Fibroblast of pulmonary artery (primary cell): ENCODE measurements at regions not wholly inside any gene's neighbourhood (a gene's known extent, or its start where the extent isn't known, plus 50 kb on each side); places are given as distances from the start of the nearest gene placed in this dataset.

Source experiments
- DNase-seq: peaks from one replicate; pipeline ENCODE4 v3.0.0-alpha.2; 2010; ENCODE audit warnings: low read depth
- H3K4me3 ChIP-seq: replicated peaks from 2 replicates; pipeline ENCODE4 v1.5.1; 2011; ENCODE audit warnings: low read depth, mild to moderate bottlenecking, control low read depth, low read length, moderate library complexity
- TF ChIP-seq, protein P1 (sequence below): IDR thresholded peaks from 2 replicates; pipeline ENCODE4 v1.5.1; 2011; ENCODE audit warnings: mild to moderate bottlenecking, control low read depth, low read length, inconsistent platforms; ENCODE audit errors: missing control alignments

- TF ChIP-seq, protein P1, sequence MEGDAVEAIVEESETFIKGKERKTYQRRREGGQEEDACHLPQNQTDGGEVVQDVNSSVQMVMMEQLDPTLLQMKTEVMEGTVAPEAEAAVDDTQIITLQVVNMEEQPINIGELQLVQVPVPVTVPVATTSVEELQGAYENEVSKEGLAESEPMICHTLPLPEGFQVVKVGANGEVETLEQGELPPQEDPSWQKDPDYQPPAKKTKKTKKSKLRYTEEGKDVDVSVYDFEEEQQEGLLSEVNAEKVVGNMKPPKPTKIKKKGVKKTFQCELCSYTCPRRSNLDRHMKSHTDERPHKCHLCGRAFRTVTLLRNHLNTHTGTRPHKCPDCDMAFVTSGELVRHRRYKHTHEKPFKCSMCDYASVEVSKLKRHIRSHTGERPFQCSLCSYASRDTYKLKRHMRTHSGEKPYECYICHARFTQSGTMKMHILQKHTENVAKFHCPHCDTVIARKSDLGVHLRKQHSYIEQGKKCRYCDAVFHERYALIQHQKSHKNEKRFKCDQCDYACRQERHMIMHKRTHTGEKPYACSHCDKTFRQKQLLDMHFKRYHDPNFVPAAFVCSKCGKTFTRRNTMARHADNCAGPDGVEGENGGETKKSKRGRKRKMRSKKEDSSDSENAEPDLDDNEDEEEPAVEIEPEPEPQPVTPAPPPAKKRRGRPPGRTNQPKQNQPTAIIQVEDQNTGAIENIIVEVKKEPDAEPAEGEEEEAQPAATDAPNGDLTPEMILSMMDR: no peak
- DNase-seq: no peak
- no peak overlapping the region for H3K4me3 ChIP-seq
Observed at GRCh38 chr7:47198159-47198558, 383.8 kb downstream of the TNS3 start.

DNA sequence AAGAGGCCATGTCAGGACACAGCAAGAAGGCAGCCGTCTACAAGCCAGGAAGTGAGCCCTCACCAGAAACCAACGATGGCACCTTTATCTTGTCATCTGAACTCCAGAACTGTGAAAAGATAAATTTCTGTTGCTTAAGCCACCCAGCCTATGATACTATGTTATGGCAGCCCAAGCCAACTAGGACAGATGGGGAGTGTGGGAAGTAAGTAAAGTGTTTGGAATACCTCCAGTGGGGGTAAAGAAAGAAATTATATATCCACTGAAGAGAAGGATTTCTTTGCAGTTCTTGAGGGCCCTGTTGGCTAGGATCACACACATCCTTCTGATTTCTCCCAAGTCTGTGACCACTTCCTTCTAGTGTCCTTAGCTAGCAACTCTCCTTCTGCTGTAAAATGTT, 384.4 kb downstream of the TNS3 start:
- TF ChIP-seq, protein P1: no peak
- no peak for DNase-seq
- no peak overlapping the region for H3K4me3 ChIP-seq

DNA sequence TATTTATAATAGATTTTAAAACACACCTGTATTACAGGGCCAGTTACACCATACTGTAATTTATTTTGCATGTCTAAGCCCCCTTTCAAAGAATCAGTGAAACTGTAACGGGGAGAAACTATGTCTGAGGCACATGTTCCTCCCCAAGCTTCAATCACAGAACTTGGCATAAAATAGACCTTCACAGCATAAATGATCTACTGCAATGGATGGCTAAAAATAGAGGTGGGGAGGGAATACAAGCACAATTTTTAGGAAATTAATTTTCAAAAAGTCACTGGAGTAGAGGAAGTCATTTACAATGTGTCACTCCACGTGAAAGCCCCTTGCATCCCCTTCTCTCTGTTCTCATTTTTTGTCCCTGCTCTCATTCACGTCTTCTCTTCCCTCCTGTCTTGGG, 385.2 kb downstream of the TNS3 start:
- DNase-seq: no peak
- TF ChIP-seq, protein P1: no peak
- no peak overlapping the region for H3K4me3 ChIP-seq

DNA sequence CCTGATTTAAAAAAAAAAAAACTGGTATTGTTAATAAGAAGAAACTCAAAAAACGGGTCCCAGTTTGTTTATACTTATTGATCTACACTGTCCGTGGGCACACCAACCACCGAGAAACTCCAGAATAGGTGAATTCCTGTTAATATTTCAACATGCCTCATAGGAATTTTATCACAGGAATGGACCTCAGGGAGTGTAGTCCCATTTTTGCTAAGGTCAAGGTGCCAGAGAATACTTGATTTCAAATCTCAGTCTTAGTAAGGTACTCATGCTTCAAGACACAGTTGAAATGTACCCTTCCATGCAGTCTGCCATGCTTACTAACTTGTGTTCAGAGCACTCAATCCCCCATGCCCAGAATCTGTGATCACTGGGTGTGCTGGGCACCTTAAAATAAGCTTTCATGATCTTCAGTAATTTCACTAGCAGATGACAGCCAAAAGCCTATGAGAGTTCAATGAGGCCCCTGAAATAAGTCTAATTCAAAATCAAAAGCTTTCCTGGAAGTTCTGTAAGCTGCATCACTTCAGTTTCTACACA, 385.7 kb downstream of the TNS3 start:
- no peak overlapping the region for H3K4me3 ChIP-seq
- no peak for DNase-seq
- TF ChIP-seq, protein P1: no peak

DNA sequence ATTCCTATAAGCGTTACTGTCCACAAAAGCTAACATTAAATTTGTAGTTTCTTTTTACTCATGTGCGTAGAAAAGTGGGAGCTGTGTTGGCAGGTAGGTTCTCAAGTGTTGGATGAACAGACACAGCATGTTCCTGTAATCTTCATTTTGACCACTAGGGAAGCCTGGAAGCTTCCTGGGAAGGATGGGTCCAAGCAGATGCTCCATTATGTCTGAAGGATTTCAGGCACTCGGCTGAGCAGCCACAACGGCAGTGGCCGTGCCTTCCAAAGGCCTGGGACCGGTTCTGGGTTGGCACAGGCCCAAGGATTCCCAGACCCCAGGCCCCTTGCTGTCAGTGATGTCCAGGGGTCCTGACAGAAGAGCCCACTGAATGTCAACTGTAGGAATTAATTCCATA, 386.3 kb downstream of the TNS3 start:
- no peak for DNase-seq
- TF ChIP-seq, protein P1: peak; percentile 29
- H3K4me3 ChIP-seq: no peak overlapping the region

DNA sequence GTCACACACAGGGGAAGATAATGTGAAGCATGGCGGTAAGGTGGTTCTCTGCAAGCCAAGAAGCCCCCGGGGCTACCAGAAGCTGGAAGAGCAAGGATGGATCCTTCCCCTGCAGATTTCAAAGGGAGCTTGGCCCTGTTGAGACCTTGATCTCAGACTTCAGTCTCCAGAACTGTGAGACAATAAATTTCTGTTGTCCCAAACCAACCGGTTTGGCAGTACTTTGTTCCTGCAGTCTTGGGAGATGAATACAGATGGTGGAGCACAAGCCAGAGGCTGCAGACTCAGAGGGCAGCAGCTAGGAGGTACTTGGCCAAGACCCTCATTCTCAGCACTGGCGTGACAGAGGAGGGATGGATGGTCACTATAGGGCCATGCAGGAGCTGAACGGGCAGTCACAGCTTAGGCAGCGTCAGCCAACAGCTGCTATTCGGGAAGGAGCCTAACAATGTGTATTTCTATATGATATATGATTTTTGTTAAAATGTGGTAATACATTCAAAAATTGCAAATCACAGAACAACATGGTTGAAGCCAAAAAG, 387.3 kb downstream of the TNS3 start:
- H3K4me3 ChIP-seq: no peak overlapping the region
- no peak for DNase-seq
- TF ChIP-seq, protein P1: no peak

DNA sequence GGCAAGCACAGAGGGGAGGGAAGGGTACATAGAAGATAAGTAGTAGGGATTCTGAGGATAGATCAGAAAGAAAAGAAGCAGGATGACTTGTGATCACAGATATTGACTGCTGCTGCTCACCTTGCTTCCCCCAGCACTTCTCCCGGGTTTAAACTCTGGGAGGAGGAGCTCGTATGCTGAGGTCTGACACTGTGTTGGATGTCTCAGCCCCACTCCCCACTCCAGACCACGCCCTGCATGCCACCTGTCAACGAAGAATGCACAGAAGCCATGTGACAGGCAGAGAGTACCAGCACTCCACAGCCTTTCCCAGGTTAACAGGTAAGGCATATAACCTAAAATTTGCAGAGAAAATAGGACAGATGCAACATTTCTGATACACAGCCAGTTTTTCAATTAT, 388.9 kb downstream of the TNS3 start:
- no peak for DNase-seq
- H3K4me3 ChIP-seq: no peak overlapping the region
- TF ChIP-seq, protein P1: no peak
